H1 (cell line): ENCODE measurements at regions not wholly inside any gene's neighbourhood (a gene's known extent, or its start where the extent isn't known, plus 50 kb on each side); places are given as distances from the start of the nearest gene placed in this dataset.

Experiments
- FOSL1 ChIP-seq: IDR thresholded peaks from 2 replicates; pipeline ENCODE4 v1.6.1; 2011; ENCODE audit warnings: mild to moderate bottlenecking, low read depth, low read length, moderate library complexity; ENCODE audit not compliant: insufficient read depth
- JUN ChIP-seq: IDR thresholded peaks from 2 replicates; pipeline ENCODE4 v1.6.1; 2011; ENCODE audit warnings: low read depth, mild to moderate bottlenecking, improper control_type of control experiment, low read length
- KDM1A ChIP-seq: fragments of 200-600, 300-600 bp; sonication (generic); IDR thresholded peaks from 2 replicates; pipeline ENCODE4 v1.7.1; 2016; ENCODE audit warnings: mild to moderate bottlenecking, low read length, borderline replicate concordance

DNA sequence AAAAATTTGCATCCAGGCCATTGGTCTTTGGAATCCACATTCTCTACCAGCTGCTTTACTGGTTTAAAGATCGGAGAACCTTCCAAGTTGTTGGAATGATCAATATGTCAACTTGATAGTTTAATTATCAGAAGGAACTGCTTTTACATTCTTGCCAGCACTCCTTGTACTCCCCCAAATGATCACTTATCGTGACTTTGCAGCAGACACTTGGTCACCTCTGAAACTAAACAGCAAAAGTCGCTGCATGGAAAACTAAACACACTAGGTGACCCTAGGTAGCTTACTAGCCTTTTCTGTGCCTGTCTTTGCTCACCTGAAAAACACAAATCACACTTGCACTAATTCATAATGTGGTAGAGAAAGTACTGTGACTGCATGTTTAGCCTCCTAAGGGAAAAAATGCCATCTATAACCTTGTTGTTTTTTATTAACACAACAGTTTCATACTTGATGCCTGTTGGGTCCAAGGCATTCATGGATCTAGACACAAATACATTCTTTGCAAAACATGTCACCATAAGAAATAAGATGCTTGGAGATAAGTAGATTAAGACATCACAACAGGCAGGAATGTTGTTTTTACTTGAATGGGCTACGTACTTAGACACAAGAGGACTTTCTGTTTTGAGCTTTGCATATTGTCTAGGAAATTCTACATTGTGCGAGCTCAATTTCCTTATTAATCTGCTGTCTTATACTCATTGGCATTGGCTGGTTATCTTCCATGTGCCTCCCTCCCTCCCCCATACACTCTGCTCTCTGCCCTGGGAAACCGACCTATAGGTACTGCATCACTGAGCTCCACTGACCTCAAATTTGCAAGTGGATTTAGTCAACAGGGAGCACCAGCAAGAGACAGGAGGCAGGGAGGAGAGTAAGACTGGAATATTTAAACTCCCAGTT, 219.1 kb upstream of the STK17B start (continued):
- no peak for TF ChIP-seq JUN
- TF ChIP-seq FOSL1, result no peak
- no peak for TF ChIP-seq KDM1A
- TF ChIP-seq, all 59 proteins: peak for 0
